ENCODE measurements at regions not wholly inside any gene's neighbourhood (a gene's known extent, or its start where the extent isn't known, plus 50 kb on each side); places are given as distances from the start of the nearest gene placed in this dataset.

DNA sequence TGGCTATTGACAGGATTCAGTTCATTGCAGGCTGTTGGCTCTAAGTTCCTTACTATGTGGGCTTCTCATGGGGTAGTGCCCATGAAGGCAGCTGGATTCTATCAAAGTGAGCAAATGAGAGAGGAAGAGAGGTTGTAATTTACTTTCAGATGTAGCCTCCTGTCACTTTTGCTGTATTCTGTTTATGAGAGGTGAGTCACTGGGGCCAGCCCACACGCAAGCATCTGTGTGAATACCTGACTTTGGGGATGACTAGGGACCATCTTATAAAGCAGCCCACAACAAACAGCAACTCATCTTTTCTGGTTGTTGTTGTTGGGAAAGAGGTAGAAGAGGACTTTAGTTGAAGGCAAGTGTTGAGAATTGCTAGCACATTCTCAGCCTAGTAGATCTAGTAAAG is 506.3 kb upstream of the GRM7 start:
- no peak overlapping the region for H3K4me3 ChIP-seq
- no peak overlapping the region for H3K27ac ChIP-seq
- no peaks in the 10 kb centered on the region for H3K9me3 ChIP-seq
- no peak for DNase-seq (ENCODE audit: low read depth in 1 of 2, low spot score in 1 of 2)
- CTCF ChIA-PET = no interaction called here
- no peaks in the 10 kb centered on the region for H3K4me1 ChIP-seq
- TF ChIP-seq CEBPB (IDR thresholded peaks at IDR 0.05) = no peak
- no peak for TF ChIP-seq TFCP2L1 (CRISPR knock-in tag; IDR thresholded peaks at IDR 0.05)
- TF ChIP-seq ZFP36 (IDR thresholded peaks at IDR 0.05; ENCODE audit: borderline replicate concordance, partially characterized antibody) = no peak
- H3K4me2 ChIP-seq = no peak overlapping the region
- POLR2A ChIA-PET = no interaction called here
- whole genome bisulfite sequencing (ENCODE audit: missing lambda C conversion rate) = 31% methylated on average over 1 of the region's 1 CpG
- no peak for ATAC-seq
- no peak for FAIRE-seq

DNA sequence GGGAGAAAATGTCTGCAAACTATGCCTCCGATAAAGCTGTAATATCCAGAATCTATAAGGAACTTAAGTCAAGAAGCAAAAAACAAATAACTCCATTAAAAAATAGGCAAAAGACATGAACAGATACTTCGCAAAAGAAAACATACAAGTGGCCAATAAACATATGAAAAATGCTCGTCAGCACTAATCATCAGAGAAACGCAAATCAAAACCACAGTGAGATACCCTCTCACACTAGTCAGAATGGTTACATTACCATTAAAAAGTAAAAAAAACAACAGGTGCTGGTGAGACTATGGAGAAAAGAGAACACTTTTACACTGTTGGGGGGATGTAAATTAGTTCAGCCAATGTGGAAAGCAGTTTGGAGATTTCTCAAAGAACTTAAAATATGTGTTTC is 498.5 kb upstream of the GRM7 start:
- CTCF ChIA-PET = no interaction called here
- 30% methylated on average over 4 of the region's 4 CpGs for WGBS (ENCODE audit: missing lambda C conversion rate)
- DNase-seq (ENCODE audit: low read depth in 1 of 2, low spot score in 1 of 2) (no peak), FAIRE-seq (no peak), ATAC-seq (no peak)
- Histone ChIP-seq H3K4me2 (no peak overlapping the region), H3K27ac (no peak overlapping the region), H3K4me3 (no peak overlapping the region), H3K4me1 (no peaks in the 10 kb centered on the region), H3K9me3 (no peaks in the 10 kb centered on the region)
- TF ChIP-seq CHD2 (IDR thresholded peaks at IDR 0.05; ENCODE audit: low read length, partially characterized antibody) = no peak
- no peak for TF ChIP-seq POLR2AphosphoS2 (conservative IDR thresholded peaks at IDR 0.05; ENCODE audit: low read length)
- TF ChIP-seq HEYL (CRISPR knock-in tag; IDR thresholded peaks at IDR 0.05) = no peak
- TF ChIP-seq ATOH8 (CRISPR knock-in tag; IDR thresholded peaks at IDR 0.05; ENCODE audit: low read depth) = no peak
- TF ChIP-seq HOXA7 (CRISPR knock-in tag; IDR thresholded peaks at IDR 0.05) = no peak
- POLR2A ChIA-PET = no interaction called here

- POLR2A ChIA-PET = no interaction called here
- ATAC-seq (no peak), FAIRE-seq (no peak), DNase-seq (ENCODE audit: low read depth in 1 of 2, low spot score in 1 of 2) (no peak)
- H3K4me1 ChIP-seq = no peaks in the 10 kb centered on the region
- H3K4me3 ChIP-seq = no peak overlapping the region
- TF ChIP-seq RFX5 (IDR thresholded peaks at IDR 0.05) (no peak), PHF8 (IDR thresholded peaks at IDR 0.05; ENCODE audit: borderline replicate concordance, low read depth) (no peak), TP53 (CRISPR knock-in tag; IDR thresholded peaks at IDR 0.05) (no peak), JUN (IDR thresholded peaks at IDR 0.05) (no peak), MAZ (IDR thresholded peaks at IDR 0.05; ENCODE audit: borderline replicate concordance, low read depth, low read length) (no peak), POLR2A (IDR thresholded peaks at IDR 0.05; ENCODE audit: low read length) (no peak), RNF2 (IDR thresholded peaks at IDR 0.05; ENCODE audit: borderline replicate concordance, low read depth) (no peak), TFCP2L1 (CRISPR knock-in tag; IDR thresholded peaks at IDR 0.05) (no peak), RAD21 (conservative IDR thresholded peaks at IDR 0.05 in 1 of 2, IDR thresholded peaks at IDR 0.05 in 1 of 2) (no peak), FOSB (CRISPR knock-in tag; IDR thresholded peaks at IDR 0.05) (no peak), NR3C1 (IDR thresholded peaks at IDR 0.05) (no peak), KDM5A (IDR thresholded peaks at IDR 0.05) (no peak), FOSL2 (IDR thresholded peaks at IDR 0.05) (no peak), FOSL2 (CRISPR knock-in tag; IDR thresholded peaks at IDR 0.05) (no peak), EHMT2 (IDR thresholded peaks at IDR 0.05; ENCODE audit: low read depth) (no peak), HEYL (CRISPR knock-in tag; IDR thresholded peaks at IDR 0.05) (no peak), ZNF302 (CRISPR knock-in tag; IDR thresholded peaks at IDR 0.05) (no peak), ATOH8 (CRISPR knock-in tag; IDR thresholded peaks at IDR 0.05; ENCODE audit: low read depth) (no peak)
- WGBS (ENCODE audit: missing lambda C conversion rate) = 0% methylated on average over 2 of the region's 2 CpGs
- no peak overlapping the region for H3K4me2 ChIP-seq
- CTCF ChIA-PET = no interaction called here
- no peaks in the 10 kb centered on the region for H3K9me3 ChIP-seq
- no peak overlapping the region for H3K27ac ChIP-seq
Observed at GRCh38 chr3:6367171-6367570, 493.7 kb upstream of the GRM7 start.

Data from A549 (cell line).